H9 (cell line): ENCODE measurements at regions not wholly inside any gene's neighbourhood (a gene's known extent, or its start where the extent isn't known, plus 50 kb on each side); places are given as distances from the start of the nearest gene placed in this dataset.

Source experiments
- DNase-seq: peaks from one replicate; pipeline ENCODE4 v3.0.0-alpha.2; 2017
- H2AFZ ChIP-seq: one replicate; pipeline ENCODE4 v1.6.1; 2013; ENCODE audit warnings: mild to moderate bottlenecking, low read length, control low read depth, moderate library complexity
- H2AK5ac ChIP-seq: 2 replicates; pipeline ENCODE4 v1.6.1; 2013; ENCODE audit warnings: low read length, control low read depth, mixed read lengths; ENCODE audit not compliant: insufficient read length
- H2BK120ac ChIP-seq: one replicate; pipeline ENCODE4 v1.6.1; 2013; ENCODE audit warnings: low read depth, mild to moderate bottlenecking, low read length, control low read depth, inconsistent platforms; ENCODE audit not compliant: poor library complexity, severe bottlenecking
- H2BK12ac ChIP-seq: 2 replicates; pipeline ENCODE4 v1.6.1; 2013; ENCODE audit warnings: low read length, control low read depth, mixed read lengths, low read depth; ENCODE audit not compliant: insufficient read length
- H2BK15ac ChIP-seq: 2 replicates; pipeline ENCODE4 v1.6.1; 2013; ENCODE audit warnings: low read depth, low read length, control low read depth
- H2BK20ac ChIP-seq: one replicate; pipeline ENCODE4 v1.6.1; 2013; ENCODE audit warnings: low read depth, mild to moderate bottlenecking, low read length, control low read depth, inconsistent platforms; ENCODE audit not compliant: poor library complexity, severe bottlenecking
- H2BK5ac ChIP-seq: 2 replicates; pipeline ENCODE4 v1.6.1; 2013; ENCODE audit warnings: low read length, control low read depth, mixed read lengths; ENCODE audit not compliant: insufficient read length
- H3K14ac ChIP-seq: 2 replicates; pipeline ENCODE4 v1.6.1; 2013; ENCODE audit warnings: low read length, control low read depth; ENCODE audit not compliant: insufficient read depth
- H3K18ac ChIP-seq: 2 replicates; pipeline ENCODE4 v1.6.1; 2013; ENCODE audit warnings: low read depth, mild to moderate bottlenecking, mixed read lengths, low read length, control low read depth; ENCODE audit not compliant: insufficient read length
- H3K23ac ChIP-seq: 2 replicates; pipeline ENCODE4 v1.6.1; 2013; ENCODE audit warnings: low read length, control low read depth, mixed read lengths, low read depth; ENCODE audit not compliant: insufficient read length
- H3K23me2 ChIP-seq: 2 replicates; pipeline ENCODE4 v1.6.1; 2013; ENCODE audit warnings: low read depth, mild to moderate bottlenecking, mixed read lengths, low read length, control low read depth; ENCODE audit not compliant: insufficient read length, poor library complexity, severe bottlenecking
- H3K27ac ChIP-seq: 2 replicates; pipeline ENCODE4 v1.5.1; 2013; ENCODE audit warnings: low read length, control low read depth, mixed read lengths, low read depth; ENCODE audit not compliant: insufficient read length
- H3K27me3 ChIP-seq: 2 replicates; pipeline ENCODE4 v1.6.1; 2013; ENCODE audit warnings: low read length, control low read depth, inconsistent platforms; ENCODE audit not compliant: insufficient read depth
- H3K4ac ChIP-seq: 2 replicates; pipeline ENCODE4 v1.6.1; 2013; ENCODE audit warnings: low read depth, mild to moderate bottlenecking, control low read depth, inconsistent platforms, low read length, moderate library complexity
- H3K4me1 ChIP-seq: 2 replicates; pipeline ENCODE4 v1.6.1; 2013; ENCODE audit warnings: low read length, control low read depth, inconsistent platforms; ENCODE audit not compliant: insufficient read depth
- H3K4me2 ChIP-seq: 2 replicates; pipeline ENCODE4 v1.6.1; 2013; ENCODE audit warnings: low read length, control low read depth, mixed read lengths; ENCODE audit not compliant: insufficient read length, insufficient read depth
- H3K56ac ChIP-seq: 2 replicates; pipeline ENCODE4 v1.6.1; 2013; ENCODE audit warnings: low read depth, mild to moderate bottlenecking, mixed read lengths, low read length, control low read depth; ENCODE audit not compliant: insufficient read length
- H3K79me1 ChIP-seq: 2 replicates; pipeline ENCODE4 v1.6.1; 2013; ENCODE audit warnings: low read depth, mild to moderate bottlenecking, moderate library complexity, low read length, control low read depth, inconsistent platforms; ENCODE audit not compliant: insufficient read depth, poor library complexity, severe bottlenecking
- H3K79me2 ChIP-seq: 2 replicates; pipeline ENCODE4 v1.6.1; 2013; ENCODE audit warnings: low read length, control low read depth, inconsistent platforms; ENCODE audit not compliant: insufficient read depth
- H3K9ac ChIP-seq: 2 replicates; pipeline ENCODE4 v1.6.1; 2013; ENCODE audit warnings: low read length, control low read depth, mixed read lengths; ENCODE audit not compliant: insufficient read length; ENCODE audit errors: extremely low read depth
- H3K9me3 ChIP-seq: one replicate; pipeline ENCODE4 v1.6.1; 2013; ENCODE audit warnings: low read depth, low read length, inconsistent platforms; ENCODE audit not compliant: control insufficient read depth
- H3T11ph ChIP-seq: one replicate; pipeline ENCODE4 v1.6.1; 2013; ENCODE audit warnings: mild to moderate bottlenecking, low read length, control low read depth, inconsistent platforms
- H4K20me1 ChIP-seq: one replicate; pipeline ENCODE4 v1.6.1; 2013; ENCODE audit not compliant: control insufficient read depth, insufficient read length, insufficient read depth
- H4K5ac ChIP-seq: 2 replicates; pipeline ENCODE4 v1.6.1; 2013; ENCODE audit warnings: low read depth, mild to moderate bottlenecking, mixed read lengths, low read length, control low read depth; ENCODE audit not compliant: insufficient read length
- H4K8ac ChIP-seq: replicated peaks from 2 replicates; pipeline ENCODE4 v1.6.1; 2013; ENCODE audit warnings: low read length, control low read depth, mixed read lengths, low read depth; ENCODE audit not compliant: insufficient read length
- H4K91ac ChIP-seq: 2 replicates; pipeline ENCODE4 v1.6.1; 2013; ENCODE audit warnings: low read depth, mild to moderate bottlenecking, moderate library complexity, mixed read lengths, low read length, control low read depth; ENCODE audit not compliant: insufficient read length
- H3K27ac Mint-ChIP-seq, 3 experiments: 2 replicates in 2 of 3; 3 replicates in 1 of 3; pipeline ENCODE4 v1.8.0; 2020 to 2021; ENCODE audit warnings: mixed read lengths in 3 of 3, mild to moderate bottlenecking in 1 of 3, moderate library complexity in 1 of 3
- H3K27me3 Mint-ChIP-seq: 2 replicates; pipeline ENCODE4 v1.8.0; 2021; ENCODE audit warnings: low read depth, mild to moderate bottlenecking, moderate library complexity, mixed read lengths
- H3K36me3 Mint-ChIP-seq, 3 experiments: 2 replicates in 2 of 3; 3 replicates in 1 of 3; pipeline ENCODE4 v1.8.0; 2020 to 2021; ENCODE audit warnings: low read depth in 3 of 3, mixed read lengths in 3 of 3; ENCODE audit not compliant: insufficient read depth in 1 of 3
- H3K4me1 Mint-ChIP-seq, 2 experiments: 2 replicates each; pipeline ENCODE4 v1.8.0; 2020; ENCODE audit warnings: mixed read lengths in 2 of 2
- H3K4me3 Mint-ChIP-seq, 2 experiments: 2 replicates in 1 of 2; 3 replicates in 1 of 2; pipeline ENCODE4 v1.8.0; 2020 to 2021; ENCODE audit warnings: mild to moderate bottlenecking in 2 of 2, mixed read lengths in 2 of 2, moderate library complexity in 1 of 2
- H3K9me3 Mint-ChIP-seq, 2 experiments: 2 replicates in 1 of 2; 3 replicates in 1 of 2; pipeline ENCODE4 v1.8.0; 2020; ENCODE audit warnings: mild to moderate bottlenecking in 2 of 2, mixed read lengths in 2 of 2, moderate library complexity in 1 of 2
- WGBS: extraction: QIAGEN DNeasy Blood & Tissue Kit; methylation state at CpG from one replicate; pipeline ENCODE4 v1.1.7; 2013; ENCODE audit warnings: missing lambda C conversion rate, low lambda C conversion rate, mixed read lengths; ENCODE audit not compliant: insufficient read length; ENCODE audit errors: extremely low coverage; 5-methylcytosine and 5-hydroxymethylcytosine counted together
- TF ChIP-seq, protein P1 (sequence below): fragments of 200-600 bp; sonication (generic); conservative IDR thresholded peaks from 3 replicates; pipeline ENCODE4 v1.8.0; 2021; ENCODE audit warnings: antibody characterized with exemption, mild to moderate bottlenecking

DNA sequence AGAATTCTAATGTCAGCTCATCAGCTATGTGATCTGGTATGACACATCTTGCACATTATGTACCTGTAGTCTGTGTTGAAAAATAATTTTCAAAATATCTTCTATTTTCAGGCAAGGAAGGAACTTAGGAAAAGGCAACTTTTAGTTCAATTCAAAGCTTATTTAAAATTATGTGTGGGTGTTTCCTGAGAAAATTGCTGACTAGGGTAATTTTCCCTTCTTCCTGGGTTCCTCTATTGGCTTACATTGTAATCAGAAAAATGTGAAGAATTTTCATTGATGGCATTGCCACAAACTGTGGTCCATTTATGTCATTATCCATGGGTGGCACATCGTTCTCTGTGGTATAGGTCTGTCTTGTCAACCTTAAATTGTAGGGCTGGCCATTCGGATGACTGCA, 328.7 kb upstream of the SGCD start:
- no peak overlapping the region for H2BK5ac ChIP-seq
- Mint-ChIP-seq H3K36me3 (no peaks in the 10 kb centered on the region), H3K27me3 (no peaks in the 10 kb centered on the region), H3K27ac (no peak overlapping the region), H3K9me3 (no peaks in the 10 kb centered on the region), H3K4me1 (peaks cover 8 to 10% of the 10 kb centered on the region in 2 experiments), H3K4me3 (no peak overlapping the region)
- H3K23ac ChIP-seq: no peak overlapping the region
- TF ChIP-seq, protein P1, sequence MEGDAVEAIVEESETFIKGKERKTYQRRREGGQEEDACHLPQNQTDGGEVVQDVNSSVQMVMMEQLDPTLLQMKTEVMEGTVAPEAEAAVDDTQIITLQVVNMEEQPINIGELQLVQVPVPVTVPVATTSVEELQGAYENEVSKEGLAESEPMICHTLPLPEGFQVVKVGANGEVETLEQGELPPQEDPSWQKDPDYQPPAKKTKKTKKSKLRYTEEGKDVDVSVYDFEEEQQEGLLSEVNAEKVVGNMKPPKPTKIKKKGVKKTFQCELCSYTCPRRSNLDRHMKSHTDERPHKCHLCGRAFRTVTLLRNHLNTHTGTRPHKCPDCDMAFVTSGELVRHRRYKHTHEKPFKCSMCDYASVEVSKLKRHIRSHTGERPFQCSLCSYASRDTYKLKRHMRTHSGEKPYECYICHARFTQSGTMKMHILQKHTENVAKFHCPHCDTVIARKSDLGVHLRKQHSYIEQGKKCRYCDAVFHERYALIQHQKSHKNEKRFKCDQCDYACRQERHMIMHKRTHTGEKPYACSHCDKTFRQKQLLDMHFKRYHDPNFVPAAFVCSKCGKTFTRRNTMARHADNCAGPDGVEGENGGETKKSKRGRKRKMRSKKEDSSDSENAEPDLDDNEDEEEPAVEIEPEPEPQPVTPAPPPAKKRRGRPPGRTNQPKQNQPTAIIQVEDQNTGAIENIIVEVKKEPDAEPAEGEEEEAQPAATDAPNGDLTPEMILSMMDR: no peak
- no peak overlapping the region for H4K8ac ChIP-seq
- H3K14ac ChIP-seq: no peak overlapping the region
- H3K27ac ChIP-seq: no peak overlapping the region
- H3K9me3 ChIP-seq: no peaks in the 10 kb centered on the region
- no CpG with 5 or more reads among the region's 2 CpGs for WGBS
- H4K20me1 ChIP-seq: no peaks in the 10 kb centered on the region
- no peak overlapping the region for H2BK20ac ChIP-seq
- DNase-seq: no peak
- H2AFZ ChIP-seq: no peak overlapping the region
- no peak overlapping the region for H3K4ac ChIP-seq
- no peak overlapping the region for H3T11ph ChIP-seq
- H2BK120ac ChIP-seq: no peak overlapping the region
- H3K27me3 ChIP-seq: no peaks in the 10 kb centered on the region
- no peak overlapping the region for H3K18ac ChIP-seq
- no peak overlapping the region for H2BK15ac ChIP-seq
- no peaks in the 10 kb centered on the region for H3K79me1 ChIP-seq
- H3K4me1 ChIP-seq: no peaks in the 10 kb centered on the region
- no peak overlapping the region for H4K5ac ChIP-seq
- H2AK5ac ChIP-seq: no peak overlapping the region
- no peak overlapping the region for H3K9ac ChIP-seq
- no peaks in the 10 kb centered on the region for H3K23me2 ChIP-seq
- no peak overlapping the region for H4K91ac ChIP-seq
- H3K4me2 ChIP-seq: no peak overlapping the region
- H2BK12ac ChIP-seq: no peak overlapping the region
- H3K79me2 ChIP-seq: no peaks in the 10 kb centered on the region
- no peak overlapping the region for H3K56ac ChIP-seq
